ENCODE measurements at regions not wholly inside any gene's neighbourhood (a gene's known extent, or its start where the extent isn't known, plus 50 kb on each side); places are given as distances from the start of the nearest gene placed in this dataset.
"Not testable (repeated sequence)": the region's sequence is repeated elsewhere in the genome, so short reads cannot be mapped to it uniquely, and the experiment has no call there.

- not testable (repeated sequence) for DNase-seq (ENCODE audit: low spot score)
Observed at GRCh38 chr4:74505355-74505978, 60.5 kb downstream of the AREG start.

GRCh38 chr4:74509363-74509762 lies 64.4 kb downstream of the AREG start:
- DNase-seq (ENCODE audit: low spot score) = not testable (repeated sequence)

GRCh38 chr4:74516303-74516702 lies 71.4 kb downstream of the AREG start:
- no peak for DNase-seq (ENCODE audit: low spot score)

GRCh38 chr4:74517996-74518395 lies 73.1 kb downstream of the AREG start:
- DNase-seq (ENCODE audit: low spot score) = no peak

GRCh38 chr4:74522251-74522991 lies 77.5 kb downstream of the AREG start:
- DNase-seq (ENCODE audit: low spot score) = no peak

GRCh38 chr4:74523096-74523495 lies 78.2 kb downstream of the AREG start:
- no peak for DNase-seq (ENCODE audit: low spot score)

- DNase-seq (ENCODE audit: low spot score) = no peak
Observed at GRCh38 chr4:74524985-74525384, 80.0 kb downstream of the AREG start.

- no peak for DNase-seq (ENCODE audit: low spot score)
Observed at GRCh38 chr4:74527049-74527448, 82.1 kb downstream of the AREG start.

- no peak for DNase-seq (ENCODE audit: low spot score)
Observed at GRCh38 chr4:74528178-74528577, 83.2 kb downstream of the AREG start.

GRCh38 chr4:74529284-74530041 lies 84.5 kb downstream of the AREG start:
- no peak for DNase-seq (ENCODE audit: low spot score)

- DNase-seq (ENCODE audit: low spot score) = peak; percentile 37
Observed at GRCh38 chr4:74531963-74532794, 87.2 kb downstream of the AREG start.

- no peak for DNase-seq (ENCODE audit: low spot score)
Observed at GRCh38 chr4:74534121-74534520, 89.2 kb downstream of the AREG start.

GRCh38 chr4:74534936-74535335 lies 90.0 kb downstream of the AREG start:
- no peak for DNase-seq (ENCODE audit: low spot score)

GRCh38 chr4:74535512-74535911 lies 90.6 kb downstream of the AREG start:
- DNase-seq (ENCODE audit: low spot score) = no peak

- no peak for DNase-seq (ENCODE audit: low spot score)
Observed at GRCh38 chr4:74536557-74536956, 91.6 kb downstream of the AREG start.

GRCh38 chr4:74537459-74537858 lies 92.5 kb downstream of the AREG start:
- no peak for DNase-seq (ENCODE audit: low spot score)

- no peak for DNase-seq (ENCODE audit: low spot score)
Observed at GRCh38 chr4:74539044-74539790, 94.3 kb downstream of the AREG start.

- DNase-seq (ENCODE audit: low spot score) = no peak
Observed at GRCh38 chr4:74540193-74540592, 95.3 kb downstream of the AREG start.

GRCh38 chr4:74541667-74542066 lies 96.7 kb downstream of the AREG start:
- no peak for DNase-seq (ENCODE audit: low spot score)

- DNase-seq (ENCODE audit: low spot score) = no peak
Observed at GRCh38 chr4:74543231-74543781, 98.4 kb downstream of the AREG start.

- no peak for DNase-seq (ENCODE audit: low spot score)
Observed at GRCh38 chr4:74543983-74544382, 99.0 kb downstream of the AREG start.

All from activated CD4-positive, alpha-beta T cell treated with anti-CD3 and anti-CD28 coated beads, Interleukin-2, Interleukin-4, amounts not matched to agents 100 ng/mL and 50 ng/mL, durations not matched to agents 16 hours and 8 hours (primary cell).